HepG2 (cell line): ENCODE measurements at regions not wholly inside any gene's neighbourhood (a gene's known extent, or its start where the extent isn't known, plus 50 kb on each side); places are given as distances from the start of the nearest gene placed in this dataset.

ENCODE experiments used
- ATAC-seq: fragments of 200-7000 bp; cut with Tn5 transposase; 3 replicates; pipeline ENCODE4 v1.9.1; 2020; ENCODE audit warnings: mild to moderate bottlenecking, moderate library complexity
- BruUV-seq: library from RNA; stranded (reverse); fragments of 400-500 nt; replicated peaks from 2 replicates; lab custom pipeline; 2021; lab: Mats Ljungman, UMichigan
- CTCF ChIA-PET: fragments of 300-600 bp; formaldehyde crosslinking; extraction: SDS; loops from one replicate; lab custom pipeline; 2021; ENCODE audit warnings: low total read pairs, inconsistent platforms, low intra/inter-chr PET ratio; lab: Yijun Ruan, JAX
- POLR2A ChIA-PET: fragments of 350-600 bp; sonication (Branson Sonifier 250); formaldehyde crosslinking; loops from one replicate; lab custom pipeline; 2020; ENCODE audit warnings: antibody characterized with exemption, inconsistent platforms; lab: Yijun Ruan, JAX
- DNase-seq: peaks from one replicate; pipeline ENCODE4 v3.0.0-alpha.2; 2015; ENCODE audit warnings: low spot score
- FAIRE-seq: peaks from 3 replicates; lab custom pipeline; 2011; peaks lifted over from hg19 to GRCh38; lab: Jason Lieb, UNC
- H2AFZ ChIP-seq: one replicate; pipeline ENCODE4 v1.6.1; 2011; ENCODE audit warnings: low read length, inconsistent platforms
- H3K27ac ChIP-seq: fragments of 300-600 bp; 3 replicates; pipeline ENCODE4 v1.8.0; 2011; ENCODE audit warnings: mixed run types, mild to moderate bottlenecking, mixed read lengths, low read length, inconsistent platforms; ENCODE audit not compliant: insufficient read depth; ENCODE audit errors: extremely low read length
- H3K27me3 ChIP-seq, 2 experiments: fragments of 200-600 bp in 1 of 2; 2 replicates in 1 of 2; 3 replicates in 1 of 2; pipeline versions ENCODE4 v1.6.0 to v1.8.0; 2011; ENCODE audit warnings: low read length in 2 of 2, mild to moderate bottlenecking in 2 of 2, moderate library complexity in 2 of 2, inconsistent platforms in 1 of 2; ENCODE audit not compliant: insufficient read depth in 2 of 2, control insufficient read depth in 1 of 2
- H3K36me3 ChIP-seq, 2 experiments: fragments of 200-600 bp in 1 of 2; replicated peaks in 1 of 2; 2 replicates in 1 of 2; 3 replicates in 1 of 2; pipeline versions ENCODE4 v1.5.1 to v1.8.0; 2011; ENCODE audit warnings: low read length in 2 of 2, inconsistent platforms in 1 of 2; ENCODE audit not compliant: insufficient read depth in 2 of 2, control insufficient read depth in 1 of 2
- H3K4me1 ChIP-seq: 2 replicates; pipeline ENCODE4 v1.5.1; 2012; ENCODE audit warnings: low read length, inconsistent platforms; ENCODE audit not compliant: insufficient read depth
- H3K4me2 ChIP-seq: 2 replicates; pipeline ENCODE4 v1.6.0; 2011; ENCODE audit warnings: low read depth, low read length, inconsistent platforms
- H3K4me3 ChIP-seq, 3 experiments: fragments of 200-600 bp in 1 of 3; sonication (generic), shearing (Covaris generic) in 1 of 3; replicated peaks in 1 of 3; 2 replicates each; pipeline ENCODE4 v1.5.1; 2011 to 2016; ENCODE audit warnings: low read length in 3 of 3, inconsistent platforms in 2 of 3, low read depth in 2 of 3, mild to moderate bottlenecking in 2 of 3, control low read depth in 1 of 3, mixed read lengths in 1 of 3; ENCODE audit not compliant: insufficient read depth in 1 of 3
- H3K79me2 ChIP-seq: one replicate; pipeline ENCODE4 v1.6.1; 2011; ENCODE audit warnings: low read length, inconsistent platforms; ENCODE audit not compliant: insufficient read depth
- H3K9ac ChIP-seq: 2 replicates; pipeline ENCODE4 v1.6.0; 2011; ENCODE audit warnings: mild to moderate bottlenecking, low read depth, low read length, inconsistent platforms; ENCODE audit not compliant: insufficient read depth
- H3K9me3 ChIP-seq: 2 replicates; pipeline ENCODE4 v1.5.1; 2012; ENCODE audit warnings: mild to moderate bottlenecking, low read length
- H4K20me1 ChIP-seq: 2 replicates; pipeline ENCODE4 v1.6.0; 2011; ENCODE audit warnings: inconsistent platforms, mild to moderate bottlenecking, low read length, moderate library complexity; ENCODE audit not compliant: insufficient read depth
- AGO2 ChIP-seq: fragments of 200-400 bp; formaldehyde crosslinking; optimal IDR thresholded peaks from 2 replicates; pipeline ENCODE3; 2017; ENCODE audit warnings: mild to moderate bottlenecking, low read depth, low read length, moderate library complexity
- CHCHD3 ChIP-seq: sonication (generic); formaldehyde crosslinking; IDR thresholded peaks from 2 replicates; pipeline ENCODE4 v1.8.0; 2022; ENCODE audit warnings: mild to moderate bottlenecking, missing genetic modification reagents, moderate library complexity
- DPF2 ChIP-seq: sonication (generic); formaldehyde crosslinking; IDR thresholded peaks from 2 replicates; pipeline ENCODE4 v1.4.0; 2020; ENCODE audit warnings: mild to moderate bottlenecking, low read depth, missing genetic modification reagents, borderline replicate concordance
- HDAC2 ChIP-seq: sonication (generic); formaldehyde crosslinking; IDR thresholded peaks from 2 replicates; pipeline ENCODE4 v1.4.0; 2020; ENCODE audit warnings: missing genetic modification reagents
- HOXD1 ChIP-seq: sonication (generic); formaldehyde crosslinking; IDR thresholded peaks from 2 replicates; pipeline ENCODE4 v1.5.0; 2020; ENCODE audit warnings: missing genetic modification reagents
- KLF13 ChIP-seq: sonication (generic); formaldehyde crosslinking; IDR thresholded peaks from 2 replicates; pipeline ENCODE4 v1.4.0; 2020; ENCODE audit warnings: mild to moderate bottlenecking, missing genetic modification reagents
- KMT2A ChIP-seq: sonication (generic); formaldehyde crosslinking; IDR thresholded peaks from 2 replicates; pipeline ENCODE4 v1.4.0; 2020; ENCODE audit warnings: missing genetic modification reagents
- YEATS2 ChIP-seq: sonication (generic); formaldehyde crosslinking; IDR thresholded peaks from 2 replicates; pipeline ENCODE4 v1.4.0; 2020; ENCODE audit warnings: missing genetic modification reagents, borderline replicate concordance
- ZNF691 ChIP-seq: sonication (generic); formaldehyde crosslinking; IDR thresholded peaks from 2 replicates; pipeline ENCODE4 v1.4.0; 2020; ENCODE audit warnings: missing genetic modification reagents, low read depth, mild to moderate bottlenecking, borderline replicate concordance
- WGBS: methylation state at CpG from one replicate; pipeline ENCODE4 v1.1.6; 2017; ENCODE audit warnings: low lambda C conversion rate; 5-methylcytosine and 5-hydroxymethylcytosine counted together
- in situ Hi-C: cut with HindIII; loops from 2 replicates; pipeline ENCODE4 v1.10.0; 2017; ENCODE audit warnings: low pct_unique_long_range_greater_than_20kb; ENCODE audit not compliant: extremely low pct_ligation_motif_present
- intact Hi-C: fragments of 100-400 bp; cut with micrococcal nuclease; formaldehyde crosslinking; loops from one replicate; pipeline ENCODE4 v1.10.0; 2022; ENCODE audit not compliant: unreplicated experiment

DNA sequence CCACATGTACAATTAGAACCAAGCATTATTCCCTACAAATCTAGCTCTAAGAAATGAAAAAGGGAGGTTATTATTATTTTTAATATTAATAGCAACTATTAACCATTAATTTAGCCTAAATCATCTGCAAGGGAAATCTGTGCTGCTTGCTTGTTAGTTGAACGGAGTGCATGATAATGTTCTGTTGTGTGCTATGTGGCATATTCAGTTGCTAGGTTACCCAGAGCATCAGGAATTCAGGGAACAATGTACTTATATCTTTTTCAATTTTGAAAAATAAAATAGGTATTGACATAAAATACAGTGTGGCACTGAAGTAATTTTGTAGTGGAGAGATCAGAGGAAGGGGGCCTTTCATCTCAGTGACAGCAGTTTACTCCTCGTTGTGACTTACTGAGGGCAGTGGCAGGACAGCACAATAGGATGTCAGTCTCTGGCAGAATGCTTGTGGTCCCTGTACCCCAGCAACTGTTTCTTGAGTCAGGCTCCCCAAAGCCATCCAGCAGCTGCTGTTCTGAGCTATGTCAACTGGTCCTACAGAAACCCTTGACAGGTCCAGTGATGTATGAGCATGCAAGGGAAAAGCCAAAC is 173.6 kb downstream of the TMEM161B start:
- no peak for FAIRE-seq
- Histone ChIP-seq H3K36me3 (no peaks in the 10 kb centered on the region), H4K20me1 (no peaks in the 10 kb centered on the region), H2AFZ (no peak overlapping the region)
- DNase-seq = no peak
- no peak for TF ChIP-seq ZNF691
- no peak for TF ChIP-seq HOXD1
- no peak for TF ChIP-seq AGO2
- TF ChIP-seq, all 625 proteins: peak for 0
- no peak overlapping the region for H3K9ac ChIP-seq
- H3K4me2 ChIP-seq = no peak overlapping the region
- no peak for ATAC-seq
- POLR2A ChIA-PET = no interaction called here
- H3K79me2 ChIP-seq = no peaks in the 10 kb centered on the region
- CTCF ChIA-PET = no interaction called here
- in situ Hi-C loops = no loop called here
- intact Hi-C loops = no loop called here
- H3K27me3 ChIP-seq = no peaks in the 10 kb centered on the region
- no TSS peak for BruUV-seq
- H3K4me1 ChIP-seq = no peaks in the 10 kb centered on the region
- no peaks in the 10 kb centered on the region for H3K9me3 ChIP-seq
- no peak overlapping the region for H3K4me3 ChIP-seq
- 18% methylated on average over 2 of the region's 2 CpGs for WGBS
- no peak overlapping the region for H3K27ac ChIP-seq

DNA sequence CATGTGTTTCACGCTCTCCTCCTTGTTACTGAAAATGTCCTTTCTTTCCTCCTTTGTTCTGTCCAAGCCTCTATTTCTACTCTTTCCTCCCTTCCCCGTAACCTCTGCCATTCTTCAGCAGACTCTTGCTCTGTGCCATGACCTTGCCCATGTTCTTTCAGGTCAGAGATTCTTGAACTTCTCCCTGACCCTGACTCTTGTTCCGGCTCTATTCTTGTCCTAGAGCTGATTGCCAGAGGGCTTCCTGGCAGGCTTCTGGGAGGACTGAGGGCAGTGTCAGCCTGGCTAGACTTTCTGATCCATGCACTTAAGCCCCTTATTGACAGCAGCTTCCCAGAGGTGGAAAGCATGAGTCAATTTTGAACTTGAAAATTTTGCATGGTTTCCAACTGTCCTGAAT is 174.2 kb downstream of the TMEM161B start:
- Histone ChIP-seq H3K27me3 (no peaks in the 10 kb centered on the region), H4K20me1 (no peaks in the 10 kb centered on the region), H3K4me1 (no peaks in the 10 kb centered on the region), H3K4me2 (no peak overlapping the region), H3K9ac (no peak overlapping the region), H2AFZ (no peak overlapping the region), H3K4me3 (no peak overlapping the region), H3K79me2 (no peaks in the 10 kb centered on the region), H3K36me3 (no peaks in the 10 kb centered on the region), H3K27ac (no peak overlapping the region), H3K9me3 (no peaks in the 10 kb centered on the region)
- in situ Hi-C loops (no loop called here), intact Hi-C loops (no loop called here)
- ChIA-PET CTCF (no interaction called here), POLR2A (no interaction called here)
- FAIRE-seq (no peak), DNase-seq (no peak), ATAC-seq (no peak)
- no peak for TF ChIP-seq YEATS2
- TF ChIP-seq HDAC2 = no peak
- no peak for TF ChIP-seq KMT2A (CRISPR knock-in tag)
- no peak for TF ChIP-seq DPF2
- no peak for TF ChIP-seq KLF13
- TF ChIP-seq CHCHD3 = no peak
- BruUV-seq = no TSS peak
- 6% methylated on average over 3 of the region's 3 CpGs for WGBS
